ENCODE measurements at regions not wholly inside any gene's neighbourhood (a gene's known extent, or its start where the extent isn't known, plus 50 kb on each side); places are given as distances from the start of the nearest gene placed in this dataset.

- TF ChIP-seq, protein P1, sequence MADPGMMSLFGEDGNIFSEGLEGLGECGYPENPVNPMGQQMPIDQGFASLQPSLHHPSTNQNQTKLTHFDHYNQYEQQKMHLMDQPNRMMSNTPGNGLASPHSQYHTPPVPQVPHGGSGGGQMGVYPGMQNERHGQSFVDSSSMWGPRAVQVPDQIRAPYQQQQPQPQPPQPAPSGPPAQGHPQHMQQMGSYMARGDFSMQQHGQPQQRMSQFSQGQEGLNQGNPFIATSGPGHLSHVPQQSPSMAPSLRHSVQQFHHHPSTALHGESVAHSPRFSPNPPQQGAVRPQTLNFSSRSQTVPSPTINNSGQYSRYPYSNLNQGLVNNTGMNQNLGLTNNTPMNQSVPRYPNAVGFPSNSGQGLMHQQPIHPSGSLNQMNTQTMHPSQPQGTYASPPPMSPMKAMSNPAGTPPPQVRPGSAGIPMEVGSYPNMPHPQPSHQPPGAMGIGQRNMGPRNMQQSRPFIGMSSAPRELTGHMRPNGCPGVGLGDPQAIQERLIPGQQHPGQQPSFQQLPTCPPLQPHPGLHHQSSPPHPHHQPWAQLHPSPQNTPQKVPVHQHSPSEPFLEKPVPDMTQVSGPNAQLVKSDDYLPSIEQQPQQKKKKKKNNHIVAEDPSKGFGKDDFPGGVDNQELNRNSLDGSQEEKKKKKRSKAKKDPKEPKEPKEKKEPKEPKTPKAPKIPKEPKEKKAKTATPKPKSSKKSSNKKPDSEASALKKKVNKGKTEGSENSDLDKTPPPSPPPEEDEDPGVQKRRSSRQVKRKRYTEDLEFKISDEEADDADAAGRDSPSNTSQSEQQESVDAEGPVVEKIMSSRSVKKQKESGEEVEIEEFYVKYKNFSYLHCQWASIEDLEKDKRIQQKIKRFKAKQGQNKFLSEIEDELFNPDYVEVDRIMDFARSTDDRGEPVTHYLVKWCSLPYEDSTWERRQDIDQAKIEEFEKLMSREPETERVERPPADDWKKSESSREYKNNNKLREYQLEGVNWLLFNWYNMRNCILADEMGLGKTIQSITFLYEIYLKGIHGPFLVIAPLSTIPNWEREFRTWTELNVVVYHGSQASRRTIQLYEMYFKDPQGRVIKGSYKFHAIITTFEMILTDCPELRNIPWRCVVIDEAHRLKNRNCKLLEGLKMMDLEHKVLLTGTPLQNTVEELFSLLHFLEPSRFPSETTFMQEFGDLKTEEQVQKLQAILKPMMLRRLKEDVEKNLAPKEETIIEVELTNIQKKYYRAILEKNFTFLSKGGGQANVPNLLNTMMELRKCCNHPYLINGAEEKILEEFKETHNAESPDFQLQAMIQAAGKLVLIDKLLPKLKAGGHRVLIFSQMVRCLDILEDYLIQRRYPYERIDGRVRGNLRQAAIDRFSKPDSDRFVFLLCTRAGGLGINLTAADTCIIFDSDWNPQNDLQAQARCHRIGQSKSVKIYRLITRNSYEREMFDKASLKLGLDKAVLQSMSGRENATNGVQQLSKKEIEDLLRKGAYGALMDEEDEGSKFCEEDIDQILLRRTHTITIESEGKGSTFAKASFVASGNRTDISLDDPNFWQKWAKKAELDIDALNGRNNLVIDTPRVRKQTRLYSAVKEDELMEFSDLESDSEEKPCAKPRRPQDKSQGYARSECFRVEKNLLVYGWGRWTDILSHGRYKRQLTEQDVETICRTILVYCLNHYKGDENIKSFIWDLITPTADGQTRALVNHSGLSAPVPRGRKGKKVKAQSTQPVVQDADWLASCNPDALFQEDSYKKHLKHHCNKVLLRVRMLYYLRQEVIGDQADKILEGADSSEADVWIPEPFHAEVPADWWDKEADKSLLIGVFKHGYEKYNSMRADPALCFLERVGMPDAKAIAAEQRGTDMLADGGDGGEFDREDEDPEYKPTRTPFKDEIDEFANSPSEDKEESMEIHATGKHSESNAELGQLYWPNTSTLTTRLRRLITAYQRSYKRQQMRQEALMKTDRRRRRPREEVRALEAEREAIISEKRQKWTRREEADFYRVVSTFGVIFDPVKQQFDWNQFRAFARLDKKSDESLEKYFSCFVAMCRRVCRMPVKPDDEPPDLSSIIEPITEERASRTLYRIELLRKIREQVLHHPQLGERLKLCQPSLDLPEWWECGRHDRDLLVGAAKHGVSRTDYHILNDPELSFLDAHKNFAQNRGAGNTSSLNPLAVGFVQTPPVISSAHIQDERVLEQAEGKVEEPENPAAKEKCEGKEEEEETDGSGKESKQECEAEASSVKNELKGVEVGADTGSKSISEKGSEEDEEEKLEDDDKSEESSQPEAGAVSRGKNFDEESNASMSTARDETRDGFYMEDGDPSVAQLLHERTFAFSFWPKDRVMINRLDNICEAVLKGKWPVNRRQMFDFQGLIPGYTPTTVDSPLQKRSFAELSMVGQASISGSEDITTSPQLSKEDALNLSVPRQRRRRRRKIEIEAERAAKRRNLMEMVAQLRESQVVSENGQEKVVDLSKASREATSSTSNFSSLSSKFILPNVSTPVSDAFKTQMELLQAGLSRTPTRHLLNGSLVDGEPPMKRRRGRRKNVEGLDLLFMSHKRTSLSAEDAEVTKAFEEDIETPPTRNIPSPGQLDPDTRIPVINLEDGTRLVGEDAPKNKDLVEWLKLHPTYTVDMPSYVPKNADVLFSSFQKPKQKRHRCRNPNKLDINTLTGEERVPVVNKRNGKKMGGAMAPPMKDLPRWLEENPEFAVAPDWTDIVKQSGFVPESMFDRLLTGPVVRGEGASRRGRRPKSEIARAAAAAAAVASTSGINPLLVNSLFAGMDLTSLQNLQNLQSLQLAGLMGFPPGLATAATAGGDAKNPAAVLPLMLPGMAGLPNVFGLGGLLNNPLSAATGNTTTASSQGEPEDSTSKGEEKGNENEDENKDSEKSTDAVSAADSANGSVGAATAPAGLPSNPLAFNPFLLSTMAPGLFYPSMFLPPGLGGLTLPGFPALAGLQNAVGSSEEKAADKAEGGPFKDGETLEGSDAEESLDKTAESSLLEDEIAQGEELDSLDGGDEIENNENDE (IDR thresholded peaks at IDR 0.05; ENCODE audit: insufficient replicate concordance, low read length), result no peak
- TF ChIP-seq SP4 (IDR thresholded peaks at IDR 0.05; ENCODE audit: low read length) (no peak), FOSL1 (IDR thresholded peaks at IDR 0.05; ENCODE audit: insufficient read depth, low read depth, low read length) (no peak), MAFK (IDR thresholded peaks at IDR 0.05; ENCODE audit: low read depth, low read length) (no peak), SIX5 (IDR thresholded peaks at IDR 0.05; ENCODE audit: low read depth, low read length) (no peak), JUND (IDR thresholded peaks at IDR 0.05; ENCODE audit: low read length) (no peak), TCF12 (IDR thresholded peaks at IDR 0.05; ENCODE audit: low read depth, low read length) (no peak), TEAD4 (IDR thresholded peaks at IDR 0.05; ENCODE audit: low read depth, low read length) (no peak), CEBPB (IDR thresholded peaks at IDR 0.05; ENCODE audit: low read depth, low read length) (no peak), BCL11A (IDR thresholded peaks at IDR 0.05; ENCODE audit: low read depth in 2 of 2, low read length in 2 of 2) (no peak), POU5F1 (IDR thresholded peaks at IDR 0.05; ENCODE audit: low read depth, low read length) (no peak), ZNF274 (IDR thresholded peaks at IDR 0.05; ENCODE audit: borderline replicate concordance, extremely low read depth, low read length) (no peak)
Observed at GRCh38 chr18:6547476-6547875, 132.8 kb upstream of the L3MBTL4 start (continued).
